GM23338 (cell line): ENCODE measurements at regions not wholly inside any gene's neighbourhood (a gene's known extent, or its start where the extent isn't known, plus 50 kb on each side); places are given as distances from the start of the nearest gene placed in this dataset.

Source experiments
- ATAC-seq: fragments of 200-7000 bp; cut with Tn5 transposase; 3 replicates; pipeline ENCODE4 v1.9.1; 2020
- DNase-seq: peaks from one replicate; pipeline ENCODE4 v3.0.0-alpha.2; 2015; ENCODE audit warnings: low spot score
- H2AFZ ChIP-seq: fragments of 200-600 bp; sonication (generic); 2 replicates; pipeline ENCODE4 v1.8.0; 2016; ENCODE audit warnings: antibody characterized with exemption, mild to moderate bottlenecking, moderate library complexity
- H3F3A ChIP-seq: fragments of 200-600 bp; sonication (generic); replicated peaks from 2 replicates; pipeline ENCODE4 v1.8.0; 2017; ENCODE audit warnings: antibody characterized with exemption, mixed run types, low read depth
- H3K27ac ChIP-seq: fragments of 200-600 bp; sonication (generic); 2 replicates; pipeline ENCODE4 v1.6.1; 2016; ENCODE audit warnings: low read depth
- H3K27me3 ChIP-seq: fragments of 200-600 bp; sonication (generic); 2 replicates; pipeline ENCODE4 v1.8.0; 2016; ENCODE audit warnings: mild to moderate bottlenecking, mixed run types, moderate library complexity; ENCODE audit not compliant: insufficient read depth
- H3K36me3 ChIP-seq: fragments of 200-600 bp; sonication (generic); 2 replicates; pipeline ENCODE4 v1.8.0; 2016; ENCODE audit warnings: mild to moderate bottlenecking; ENCODE audit not compliant: insufficient read depth
- H3K4me1 ChIP-seq: fragments of 200-600 bp; sonication (generic); 2 replicates; pipeline ENCODE4 v1.8.0; 2016; ENCODE audit warnings: mild to moderate bottlenecking, moderate library complexity; ENCODE audit not compliant: insufficient read depth
- H3K4me2 ChIP-seq: fragments of 200-600 bp; sonication (generic); 2 replicates; pipeline ENCODE4 v1.7.1; 2017; ENCODE audit warnings: mixed run types
- H3K4me3 ChIP-seq: fragments of 200-600 bp; sonication (generic); 2 replicates; pipeline ENCODE4 v1.6.1; 2016; ENCODE audit warnings: mixed run types
- H3K79me2 ChIP-seq: fragments of 200-600 bp; sonication (generic); replicated peaks from 2 replicates; pipeline ENCODE4 v1.8.0; 2017; ENCODE audit warnings: mild to moderate bottlenecking; ENCODE audit not compliant: insufficient read depth
- H3K9me2 ChIP-seq: fragments of 200-600 bp; sonication (generic); 2 replicates; pipeline ENCODE4 v1.8.0; 2017; ENCODE audit not compliant: insufficient read depth
- H4K20me1 ChIP-seq: fragments of 200-600 bp; sonication (generic); replicated peaks from 2 replicates; pipeline ENCODE4 v1.8.0; 2017; ENCODE audit warnings: mild to moderate bottlenecking; ENCODE audit not compliant: insufficient read depth
- H3K27ac Mint-ChIP-seq: 2 replicates; pipeline ENCODE4 v1.8.0; 2020; ENCODE audit warnings: inconsistent platforms, mild to moderate bottlenecking, moderate library complexity, mixed read lengths
- H3K27me3 Mint-ChIP-seq: 3 replicates; pipeline ENCODE4 v1.8.0; 2022; ENCODE audit warnings: low read depth, mild to moderate bottlenecking, moderate library complexity, mixed read lengths, inconsistent platforms; ENCODE audit not compliant: insufficient read depth, poor library complexity
- H3K36me3 Mint-ChIP-seq: 3 replicates; pipeline ENCODE4 v1.8.0; 2021; ENCODE audit warnings: low read depth, mild to moderate bottlenecking, inconsistent platforms, moderate library complexity, mixed read lengths
- H3K4me1 Mint-ChIP-seq: 3 replicates; pipeline ENCODE4 v1.8.0; 2020; ENCODE audit warnings: mild to moderate bottlenecking, inconsistent platforms, mixed read lengths
- H3K4me3 Mint-ChIP-seq: 3 replicates; pipeline ENCODE4 v1.8.0; 2021; ENCODE audit warnings: moderate library complexity, mild to moderate bottlenecking, inconsistent platforms, mixed read lengths
- H3K9me3 Mint-ChIP-seq: 3 replicates; pipeline ENCODE4 v1.8.0; 2020; ENCODE audit warnings: moderate library complexity, mild to moderate bottlenecking, inconsistent platforms, mixed read lengths
- CREB1 ChIP-seq: fragments of 250-450 bp; sonication (Bioruptor Pico); IDR thresholded peaks from 2 replicates; pipeline ENCODE4 v1.5.0; 2020; ENCODE audit warnings: low read depth, mild to moderate bottlenecking, moderate library complexity
- EZH2 ChIP-seq: fragments of 200-600 bp; sonication (generic); IDR thresholded peaks from one replicate; pipeline ENCODE4 v1.8.0; 2017; ENCODE audit warnings: antibody characterized with exemption, mild to moderate bottlenecking, low read depth; ENCODE audit not compliant: unreplicated experiment
- EZH2phosphoT487 ChIP-seq: fragments of 200-600 bp; sonication (generic); IDR thresholded peaks from one replicate; pipeline ENCODE4 v1.8.1; 2018; ENCODE audit warnings: antibody characterized with exemption; ENCODE audit not compliant: unreplicated experiment
- JUNB ChIP-seq: IDR thresholded peaks from one replicate; pipeline ENCODE4 v1.6.1; 2016; ENCODE audit warnings: antibody characterized with exemption; ENCODE audit not compliant: unreplicated experiment
- POLR2AphosphoS5 ChIP-seq: IDR thresholded peaks from 2 replicates; pipeline ENCODE4 v1.6.1; 2016; ENCODE audit warnings: antibody characterized with exemption, low read depth
- REST ChIP-seq: IDR thresholded peaks from one replicate; pipeline ENCODE4 v1.6.1; 2018; ENCODE audit warnings: antibody characterized with exemption; ENCODE audit not compliant: unreplicated experiment
- STAT1 ChIP-seq: IDR thresholded peaks from one replicate; pipeline ENCODE4 v1.6.1; 2016; ENCODE audit warnings: antibody characterized with exemption; ENCODE audit not compliant: unreplicated experiment
- ZNF114 ChIP-seq: fragments of 250-450 bp; sonication (Bioruptor Pico); IDR thresholded peaks from 2 replicates; pipeline ENCODE4 v1.5.0; 2020; ENCODE audit warnings: mild to moderate bottlenecking, moderate library complexity
- ZNF331 ChIP-seq: fragments of 250-450 bp; sonication (Bioruptor Pico); IDR thresholded peaks from 2 replicates; pipeline ENCODE4 v1.5.0; 2020; ENCODE audit warnings: low read depth, mild to moderate bottlenecking, moderate library complexity
- TF ChIP-seq, protein P1 (sequence below), 2 experiments: fragments of 200-600 bp in 1 of 2; sonication (generic) in 1 of 2; conservative IDR thresholded peaks; 2 replicates each; pipeline versions ENCODE4 v1.5.1 to v1.6.1; 2016 to 2017; ENCODE audit warnings: antibody characterized with exemption in 2 of 2, low read depth in 2 of 2, mild to moderate bottlenecking in 2 of 2, moderate library complexity in 1 of 2
- TF ChIP-seq, protein P2 (sequence below): IDR thresholded peaks from 2 replicates; pipeline ENCODE4 v1.6.1; 2016; ENCODE audit warnings: antibody characterized with exemption

DNA sequence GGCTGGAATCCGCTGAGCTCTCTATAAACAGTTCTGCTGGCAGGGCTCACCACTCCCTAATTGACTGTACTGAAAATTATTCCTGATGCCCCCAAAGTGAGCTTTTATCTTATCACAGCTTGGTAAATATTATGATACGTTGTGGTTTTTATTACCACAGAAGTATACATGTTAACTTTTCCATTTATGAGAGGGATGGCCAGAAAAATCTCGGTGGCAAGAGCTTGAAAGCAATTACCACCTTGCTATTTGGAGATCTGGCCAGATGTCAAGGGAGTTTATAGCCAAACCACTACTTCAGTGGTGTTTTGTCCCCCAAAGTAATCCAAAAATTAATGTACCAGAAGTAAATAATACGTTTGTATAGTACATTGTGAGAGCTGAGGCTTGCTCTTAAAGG, 75.4 kb upstream of the RCN1 start (continued):
- TF ChIP-seq POLR2AphosphoS5, result no peak
- TF ChIP-seq REST, result no peak
- TF ChIP-seq, protein P1, sequence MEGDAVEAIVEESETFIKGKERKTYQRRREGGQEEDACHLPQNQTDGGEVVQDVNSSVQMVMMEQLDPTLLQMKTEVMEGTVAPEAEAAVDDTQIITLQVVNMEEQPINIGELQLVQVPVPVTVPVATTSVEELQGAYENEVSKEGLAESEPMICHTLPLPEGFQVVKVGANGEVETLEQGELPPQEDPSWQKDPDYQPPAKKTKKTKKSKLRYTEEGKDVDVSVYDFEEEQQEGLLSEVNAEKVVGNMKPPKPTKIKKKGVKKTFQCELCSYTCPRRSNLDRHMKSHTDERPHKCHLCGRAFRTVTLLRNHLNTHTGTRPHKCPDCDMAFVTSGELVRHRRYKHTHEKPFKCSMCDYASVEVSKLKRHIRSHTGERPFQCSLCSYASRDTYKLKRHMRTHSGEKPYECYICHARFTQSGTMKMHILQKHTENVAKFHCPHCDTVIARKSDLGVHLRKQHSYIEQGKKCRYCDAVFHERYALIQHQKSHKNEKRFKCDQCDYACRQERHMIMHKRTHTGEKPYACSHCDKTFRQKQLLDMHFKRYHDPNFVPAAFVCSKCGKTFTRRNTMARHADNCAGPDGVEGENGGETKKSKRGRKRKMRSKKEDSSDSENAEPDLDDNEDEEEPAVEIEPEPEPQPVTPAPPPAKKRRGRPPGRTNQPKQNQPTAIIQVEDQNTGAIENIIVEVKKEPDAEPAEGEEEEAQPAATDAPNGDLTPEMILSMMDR (conservative IDR thresholded peaks at IDR 0.05; ENCODE audit: low read depth in 2 of 2), result no peak

DNA sequence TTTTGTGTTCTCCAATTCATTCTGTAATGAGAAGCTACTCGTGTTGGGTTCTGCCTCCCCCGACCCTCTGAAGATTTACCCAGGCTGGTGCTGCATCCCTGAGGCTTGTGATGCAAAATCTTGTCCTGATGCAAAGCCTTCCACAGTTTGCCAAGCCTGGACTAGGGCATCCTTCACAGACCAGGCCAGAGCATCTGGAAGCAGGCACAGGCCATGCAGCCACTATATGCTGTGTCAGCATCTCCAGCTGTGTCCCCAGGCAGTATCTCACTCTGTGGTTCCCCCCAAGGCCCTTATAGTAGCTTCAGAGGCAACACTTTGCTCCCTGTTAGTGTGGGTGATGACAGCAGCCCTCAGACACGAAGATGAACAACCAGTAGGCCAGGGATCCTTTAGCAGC, 77.3 kb upstream of the RCN1 start:
- Histone ChIP-seq H3K4me3 (no peak overlapping the region), H4K20me1 (no peaks in the 10 kb centered on the region), H3K4me1 (peaks cover 10% of the 10 kb centered on the region), H2AFZ (no peak overlapping the region), H3K9me2 (no peaks in the 10 kb centered on the region), H3K27me3 (no peaks in the 10 kb centered on the region), H3F3A (no peaks in the 10 kb centered on the region), H3K27ac (no peak overlapping the region), H3K4me2 (no peak overlapping the region), H3K36me3 (no peaks in the 10 kb centered on the region), H3K79me2 (no peaks in the 10 kb centered on the region)
- Mint-ChIP-seq H3K9me3 (no peaks in the 10 kb centered on the region), H3K27me3 (peaks cover 4% of the 10 kb centered on the region), H3K4me3 (no peak overlapping the region), H3K27ac (no peak overlapping the region), H3K4me1 (peaks cover 15% of the 10 kb centered on the region; the same call in 2 of the 3 replicates), H3K36me3 (no peaks in the 10 kb centered on the region)
- no peak for DNase-seq
- no peak for ATAC-seq
- TF ChIP-seq CREB1 (CRISPR knock-in tag), result no peak
- no peak for TF ChIP-seq REST
- no peak for TF ChIP-seq STAT1
- no peak for TF ChIP-seq EZH2
- no peak for TF ChIP-seq EZH2phosphoT487
- TF ChIP-seq, protein P1 (conservative IDR thresholded peaks at IDR 0.05; ENCODE audit: low read depth in 2 of 2), result no peak
- TF ChIP-seq POLR2AphosphoS5, result no peak
- no peak for TF ChIP-seq ZNF114 (CRISPR knock-in tag)
- no peak for TF ChIP-seq ZNF331 (CRISPR knock-in tag)
- TF ChIP-seq JUNB, result no peak
- TF ChIP-seq, protein P2, sequence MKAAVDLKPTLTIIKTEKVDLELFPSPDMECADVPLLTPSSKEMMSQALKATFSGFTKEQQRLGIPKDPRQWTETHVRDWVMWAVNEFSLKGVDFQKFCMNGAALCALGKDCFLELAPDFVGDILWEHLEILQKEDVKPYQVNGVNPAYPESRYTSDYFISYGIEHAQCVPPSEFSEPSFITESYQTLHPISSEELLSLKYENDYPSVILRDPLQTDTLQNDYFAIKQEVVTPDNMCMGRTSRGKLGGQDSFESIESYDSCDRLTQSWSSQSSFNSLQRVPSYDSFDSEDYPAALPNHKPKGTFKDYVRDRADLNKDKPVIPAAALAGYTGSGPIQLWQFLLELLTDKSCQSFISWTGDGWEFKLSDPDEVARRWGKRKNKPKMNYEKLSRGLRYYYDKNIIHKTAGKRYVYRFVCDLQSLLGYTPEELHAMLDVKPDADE, result no peak
